Activated T-cell treated with anti-CD3 and anti-CD28 coated beads for 24 hours (primary cell): ENCODE measurements at regions not wholly inside any gene's neighbourhood (a gene's known extent, or its start where the extent isn't known, plus 50 kb on each side); places are given as distances from the start of the nearest gene placed in this dataset.

ENCODE experiments used
- DNase-seq: peaks from one replicate; pipeline ENCODE4 v3.0.0-alpha.2; 2020; ENCODE audit warnings: low read depth

- no peak for DNase-seq
These were observed 189.3 kb upstream of the ARG1 start for GRCh38 chr6:131383421-131384411.

- no peak for DNase-seq
These were observed 185.2 kb upstream of the ARG1 start for GRCh38 chr6:131387562-131388447.

GRCh38 chr6:131390322-131390721 is 182.7 kb upstream of the ARG1 start:
- DNase-seq: no peak

GRCh38 chr6:131391116-131391515 is 181.9 kb upstream of the ARG1 start:
- no peak for DNase-seq

GRCh38 chr6:131393433-131393832 is 179.6 kb upstream of the ARG1 start:
- DNase-seq: no peak

GRCh38 chr6:131394768-131395432 is 178.1 kb upstream of the ARG1 start:
- no peak for DNase-seq

- DNase-seq: no peak
These were observed 174.8 kb upstream of the ARG1 start for GRCh38 chr6:131398176-131398575.

- no peak for DNase-seq
These were observed 173.6 kb upstream of the ARG1 start for GRCh38 chr6:131399433-131399832.

- DNase-seq: no peak
These were observed 172.8 kb upstream of the ARG1 start for GRCh38 chr6:131400054-131400778.

- DNase-seq: no peak
These were observed 172.1 kb upstream of the ARG1 start for GRCh38 chr6:131400779-131401496.

GRCh38 chr6:131408811-131409210 is 164.2 kb upstream of the ARG1 start:
- no peak for DNase-seq

GRCh38 chr6:131410785-131411184 is 162.2 kb upstream of the ARG1 start:
- DNase-seq: no peak

- no peak for DNase-seq
These were observed 159.8 kb upstream of the ARG1 start for GRCh38 chr6:131412960-131413830.

GRCh38 chr6:131413831-131414191 is 159.2 kb upstream of the ARG1 start:
- DNase-seq: no peak

GRCh38 chr6:131414956-131415355 is 158.1 kb upstream of the ARG1 start:
- no peak for DNase-seq

GRCh38 chr6:131418441-131418840 is 154.6 kb upstream of the ARG1 start:
- DNase-seq: no peak

- DNase-seq: no peak
These were observed 153.3 kb upstream of the ARG1 start for GRCh38 chr6:131419702-131420101.

- DNase-seq: no peak
These were observed 149.0 kb upstream of the ARG1 start for GRCh38 chr6:131424016-131424415.

- no peak for DNase-seq
These were observed 148.6 kb upstream of the ARG1 start for GRCh38 chr6:131424475-131424874.
